ENCODE measurements at regions not wholly inside any gene's neighbourhood (a gene's known extent, or its start where the extent isn't known, plus 50 kb on each side); places are given as distances from the start of the nearest gene placed in this dataset.

DNA sequence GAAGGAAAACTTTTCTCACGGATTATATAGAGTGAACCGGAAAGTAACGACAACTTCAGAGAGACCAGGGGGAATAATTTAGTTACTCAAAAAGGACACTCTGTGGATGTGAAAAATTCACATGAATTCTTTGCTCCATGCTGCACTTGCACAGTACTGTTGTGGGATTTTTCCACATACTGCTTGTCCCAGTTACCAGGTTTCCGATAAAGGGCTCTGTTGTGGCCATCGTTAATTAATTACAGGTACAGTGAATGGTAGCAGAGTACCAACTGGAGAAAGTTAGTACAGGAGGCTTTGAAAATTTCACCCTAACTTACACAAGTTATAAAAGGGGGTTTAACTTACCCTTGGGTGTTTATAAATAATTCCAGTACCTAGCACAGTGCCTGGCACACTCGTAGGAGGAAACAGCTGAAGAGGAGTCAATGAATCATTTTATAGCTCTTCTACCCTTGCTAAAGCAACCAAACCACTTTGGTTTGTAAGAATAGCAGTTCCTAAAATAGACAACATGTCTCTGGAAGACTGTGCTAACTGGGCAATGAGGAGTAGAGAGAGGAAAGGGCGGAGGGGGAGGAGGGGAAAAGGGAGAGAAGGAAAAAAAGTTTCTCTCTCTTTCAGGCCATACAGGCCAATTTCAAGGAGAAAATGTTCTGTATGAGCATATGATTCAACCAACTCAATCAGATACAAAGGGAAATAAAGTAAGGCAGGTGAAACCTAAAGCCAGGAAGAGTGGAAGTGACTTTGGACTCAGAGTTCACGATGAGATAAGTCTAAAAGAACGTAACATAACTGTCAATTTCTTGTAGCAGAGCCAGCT, 98.3 kb upstream of the MAGI3 start:
- Histone ChIP-seq H2BK120ac (ENCODE audit: low read depth, low read length, poor library complexity, severe bottlenecking) (no peak overlapping the region), H4K5ac (ENCODE audit: insufficient read length, low read depth, low read length) (no peak overlapping the region), H3K79me2 (ENCODE audit: insufficient read depth, low read length) (no peaks in the 10 kb centered on the region), H3K4me1 (ENCODE audit: insufficient read depth, low read length) (no peaks in the 10 kb centered on the region), H3K27me3 (ENCODE audit: insufficient read depth, low read length) (no peaks in the 10 kb centered on the region), H3K23ac (ENCODE audit: insufficient read length, low read depth, low read length) (no peak overlapping the region), H2BK5ac (ENCODE audit: insufficient read length, low read length) (no peak overlapping the region), H2AFZ (ENCODE audit: low read length) (no peak overlapping the region), H3K9me3 (ENCODE audit: control insufficient read depth, low read depth, low read length) (no peaks in the 10 kb centered on the region), H4K8ac (replicated peaks; ENCODE audit: insufficient read length, low read depth, low read length) (no peak overlapping the region), H3T11ph (ENCODE audit: low read length) (no peak overlapping the region), H2BK12ac (ENCODE audit: insufficient read length, low read depth, low read length) (no peak overlapping the region), H3K56ac (ENCODE audit: insufficient read length, low read depth, low read length) (no peak overlapping the region), H3K4me2 (ENCODE audit: insufficient read depth, insufficient read length, low read length) (no peak overlapping the region), H3K23me2 (ENCODE audit: insufficient read length, low read depth, low read length, poor library complexity, severe bottlenecking) (no peaks in the 10 kb centered on the region), H3K79me1 (ENCODE audit: insufficient read depth, low read depth, low read length, poor library complexity, severe bottlenecking) (no peaks in the 10 kb centered on the region), H2BK20ac (ENCODE audit: low read depth, low read length, poor library complexity, severe bottlenecking) (no peak overlapping the region), H4K20me1 (ENCODE audit: control insufficient read depth, insufficient read depth, insufficient read length) (no peaks in the 10 kb centered on the region), H2BK15ac (ENCODE audit: low read depth, low read length) (no peak overlapping the region), H3K14ac (ENCODE audit: insufficient read depth, low read length) (no peak overlapping the region), H3K9ac (ENCODE audit: extremely low read depth, insufficient read length, low read length) (no peak overlapping the region), H3K27ac (ENCODE audit: insufficient read length, low read depth, low read length) (no peak overlapping the region), H3K18ac (ENCODE audit: insufficient read length, low read depth, low read length) (no peak overlapping the region), H2AK5ac (ENCODE audit: insufficient read length, low read length) (no peak overlapping the region), H3K4ac (ENCODE audit: low read depth, low read length) (no peak overlapping the region), H4K91ac (ENCODE audit: insufficient read length, low read depth, low read length) (no peak overlapping the region)
- Mint-ChIP-seq H3K4me1 (peaks cover 2 to 6% of the 10 kb centered on the region in 2 experiments), H3K36me3 (ENCODE audit: insufficient read depth in 1 of 3, low read depth in 3 of 3) (no peaks in the 10 kb centered on the region), H3K9me3 (no peaks in the 10 kb centered on the region), H3K4me3 (no peak overlapping the region), H3K27me3 (ENCODE audit: low read depth) (peaks cover 3% of the 10 kb centered on the region), H3K27ac (no peak overlapping the region)
- no peak for DNase-seq
- no CpG with 5 or more reads among the region's 9 CpGs for WGBS (ENCODE audit: extremely low coverage, insufficient read length, low lambda C conversion rate)
- TF ChIP-seq CTCF (conservative IDR thresholded peaks at IDR 0.05) = no peak
